ENCODE measurements at regions not wholly inside any gene's neighbourhood (a gene's known extent, or its start where the extent isn't known, plus 50 kb on each side); places are given as distances from the start of the nearest gene placed in this dataset.

DNA sequence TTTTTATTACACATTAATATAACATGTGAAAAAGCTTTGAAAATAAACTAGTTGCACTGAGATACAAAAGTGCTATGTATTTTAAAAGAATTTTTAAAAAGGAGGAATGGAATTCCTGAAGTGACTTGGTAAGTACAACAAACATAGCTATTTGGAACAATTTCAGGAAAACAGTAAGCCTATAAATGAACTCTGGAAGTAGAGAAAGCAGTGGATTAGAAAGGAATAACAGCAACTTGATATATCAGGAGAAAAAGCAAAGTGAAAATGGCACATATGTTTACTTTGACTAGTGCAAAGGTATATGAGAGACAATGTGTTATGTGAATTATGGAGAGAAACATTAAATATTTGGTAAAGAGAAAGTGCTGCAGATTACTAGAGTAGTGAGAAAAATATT is 811.7 kb downstream of the C12orf50 start:
- no peak for DNase-seq
- Histone ChIP-seq H3K4me3 (no peak overlapping the region), H3K36me3 (no peaks in the 10 kb centered on the region), H3K9me3 (no peaks in the 10 kb centered on the region), H3K27me3 (no peaks in the 10 kb centered on the region), H3K4me1 (no peaks in the 10 kb centered on the region), H3K27ac (no peak overlapping the region)
- ATAC-seq = no peak
- intact Hi-C loops (cut with DNase I) = no loop called here
- TF ChIP-seq CTCF (IDR thresholded peaks at IDR 0.05) = no peak

DNA sequence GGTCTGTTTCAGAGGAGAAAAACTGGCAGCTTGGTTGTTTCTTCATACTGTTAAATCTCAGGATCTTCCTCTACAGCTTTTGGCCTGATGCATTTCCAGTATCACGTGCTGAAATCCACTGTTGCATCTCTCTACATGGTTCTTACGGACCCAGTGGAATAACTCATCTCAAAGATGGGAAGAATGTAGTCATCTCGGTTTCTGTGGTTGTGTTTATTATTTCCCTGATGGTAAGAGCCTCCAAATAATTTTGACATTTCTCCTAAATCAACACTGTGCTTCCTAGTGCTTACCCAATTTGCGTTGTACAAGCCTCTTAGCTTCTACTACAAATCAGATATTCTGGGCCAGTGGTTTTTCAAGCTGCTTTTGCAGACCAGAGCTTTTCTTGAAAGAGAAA is 812.8 kb downstream of the C12orf50 start:
- H3K4me3 ChIP-seq = no peak overlapping the region
- no peak for ATAC-seq
- intact Hi-C loops (cut with DNase I) = no loop called here

DNA sequence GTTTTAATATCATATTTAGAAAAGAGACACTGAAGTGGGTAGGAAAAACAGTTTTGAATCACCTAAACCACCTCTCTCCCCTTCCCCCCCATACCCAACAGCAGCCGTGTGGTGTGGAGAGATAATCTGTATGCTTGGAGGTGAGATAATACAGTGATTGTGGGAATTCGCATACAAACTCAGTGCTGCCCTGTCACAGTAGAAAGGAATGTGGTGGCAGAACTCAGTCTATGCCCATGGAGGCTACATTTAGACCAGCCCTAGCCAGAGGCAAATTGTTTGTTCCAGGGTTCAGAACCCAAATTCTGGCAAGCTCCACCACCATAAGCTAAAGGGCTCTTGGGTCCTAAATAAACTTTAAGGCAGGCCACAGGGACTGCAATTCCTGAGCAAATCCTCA is 827.0 kb downstream of the C12orf50 start:
- TF ChIP-seq CTCF (IDR thresholded peaks at IDR 0.05) = no peak
- intact Hi-C loops (cut with DNase I) = no loop called here
- Histone ChIP-seq H3K27me3 (no peaks in the 10 kb centered on the region), H3K27ac (no peak overlapping the region), H3K4me3 (no peak overlapping the region), H3K9me3 (no peaks in the 10 kb centered on the region), H3K36me3 (no peaks in the 10 kb centered on the region), H3K4me1 (no peaks in the 10 kb centered on the region)
- ATAC-seq (no peak), DNase-seq (no peak)

More for the DNA sequence above, 812.8 kb downstream of the C12orf50 start:
- no peak for TF ChIP-seq CTCF (IDR thresholded peaks at IDR 0.05)
- DNase-seq = no peak
- Histone ChIP-seq H3K4me1 (no peaks in the 10 kb centered on the region), H3K27me3 (no peaks in the 10 kb centered on the region), H3K9me3 (no peaks in the 10 kb centered on the region), H3K36me3 (no peaks in the 10 kb centered on the region), H3K27ac (no peak overlapping the region)

GRCh38 chr12:87201598-87201997 is 827.6 kb downstream of the C12orf50 start:
- ATAC-seq (no peak), DNase-seq (no peak)
- intact Hi-C loops (cut with DNase I) = no loop called here

DNA sequence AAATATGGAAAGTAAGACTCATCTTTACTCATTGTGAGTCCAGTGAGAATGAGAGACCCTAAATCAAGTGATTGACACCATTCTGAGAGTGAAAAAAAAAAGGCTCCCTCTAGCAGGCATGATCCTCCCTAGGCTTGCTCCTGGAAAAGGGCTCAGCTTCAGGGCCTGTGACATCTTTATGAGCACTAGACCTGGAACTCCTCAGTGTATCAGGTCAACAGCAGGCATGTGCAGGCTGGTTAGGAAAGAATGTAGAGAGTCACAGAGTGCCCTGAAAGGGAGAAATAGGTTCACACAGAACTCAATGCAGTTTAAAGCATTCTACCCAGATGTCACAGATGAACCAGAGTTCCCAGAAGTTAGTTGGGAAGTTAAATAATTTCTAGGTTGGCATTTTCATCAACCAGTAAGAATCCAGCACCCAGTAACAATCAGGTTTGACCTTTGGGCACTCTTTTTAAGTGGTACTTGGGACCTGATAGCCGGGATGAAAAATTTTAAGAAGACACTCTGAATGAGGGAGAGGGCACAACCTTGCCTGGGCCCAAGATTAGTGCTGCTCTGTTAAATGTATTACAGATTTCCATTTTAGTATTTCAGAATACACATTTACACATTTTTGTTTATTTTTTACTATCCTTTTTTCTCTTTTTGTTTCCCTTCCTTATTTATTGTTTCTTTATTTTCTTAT is 828.8 kb downstream of the C12orf50 start:
- no peak for ATAC-seq
- no peak overlapping the region for H3K4me3 ChIP-seq

More at GRCh38 chr12:87201598-87201997, 827.6 kb downstream of the C12orf50 start:
- Histone ChIP-seq H3K36me3 (no peaks in the 10 kb centered on the region), H3K27ac (no peak overlapping the region), H3K4me1 (no peaks in the 10 kb centered on the region), H3K4me3 (no peak overlapping the region), H3K9me3 (no peaks in the 10 kb centered on the region), H3K27me3 (no peaks in the 10 kb centered on the region)
- TF ChIP-seq CTCF (IDR thresholded peaks at IDR 0.05) = no peak

More for the DNA sequence above, 828.8 kb downstream of the C12orf50 start:
- Histone ChIP-seq H3K27ac (no peak overlapping the region), H3K4me1 (no peaks in the 10 kb centered on the region), H3K36me3 (no peaks in the 10 kb centered on the region), H3K27me3 (no peaks in the 10 kb centered on the region), H3K9me3 (no peaks in the 10 kb centered on the region)
- DNase-seq = no peak
- intact Hi-C loops (cut with DNase I) = no loop called here
- TF ChIP-seq CTCF (IDR thresholded peaks at IDR 0.05) = no peak

Measured in upper lobe of right lung (tissue), 1 donor.